PC-9 (cell line): ENCODE measurements at regions not wholly inside any gene's neighbourhood (a gene's known extent, or its start where the extent isn't known, plus 50 kb on each side); places are given as distances from the start of the nearest gene placed in this dataset.
A peak's percentile ranks its signal among the peaks of the same experiment; 100 is the strongest.

Experiments
- BruUV-seq: library from RNA; stranded (reverse); fragments of 400-500 nt; replicated peaks from 2 replicates; lab custom pipeline; 2021; lab: Mats Ljungman, UMichigan
- CTCF ChIA-PET: fragments of 300-600 bp; sonication (Branson Sonifier 250); formaldehyde crosslinking; loops from one replicate; lab custom pipeline; 2022; ENCODE audit warnings: antibody characterized with exemption; lab: Charles Lee
- POLR2A ChIA-PET: fragments of 300-600 bp; sonication (Branson Sonifier 250); formaldehyde crosslinking; loops from one replicate; lab custom pipeline; 2022; ENCODE audit warnings: antibody characterized with exemption; ENCODE audit not compliant: unreplicated experiment; lab: Charles Lee
- DNase-seq, 2 experiments: peaks; one replicate each; pipeline versions ENCODE4 v3.0.0 to v3.0.0-alpha.2; 2015 to 2022; ENCODE audit warnings: mixed read lengths in 1 of 2
- H2AFZ ChIP-seq: fragments of 200-600 bp; sonication (generic); 2 replicates; pipeline ENCODE4 v1.8.1; 2017; ENCODE audit warnings: antibody characterized with exemption
- H3F3A ChIP-seq: fragments of 200-600 bp; sonication (generic); 2 replicates; pipeline ENCODE4 v1.8.1; 2017; ENCODE audit warnings: antibody characterized with exemption, mild to moderate bottlenecking, low read depth; ENCODE audit not compliant: insufficient read depth
- H3K27ac ChIP-seq: fragments of 200-600 bp; sonication (generic); 2 replicates; pipeline ENCODE4 v1.6.1; 2016; ENCODE audit warnings: mixed run types
- H3K27me3 ChIP-seq: fragments of 200-600 bp; sonication (generic); 2 replicates; pipeline ENCODE4 v1.6.1; 2016; ENCODE audit warnings: low read depth, mixed run types; ENCODE audit not compliant: insufficient read depth
- H3K36me3 ChIP-seq: fragments of 200-600 bp; sonication (generic); 2 replicates; pipeline ENCODE4 v1.6.1; 2016; ENCODE audit warnings: low read depth, mixed run types
- H3K4me1 ChIP-seq: fragments of 200-600 bp; sonication (generic); replicated peaks from 2 replicates; pipeline ENCODE4 v1.6.1; 2016; ENCODE audit warnings: mixed run types; ENCODE audit not compliant: insufficient read depth
- H3K4me2 ChIP-seq: fragments of 200-600 bp; sonication (generic); 2 replicates; pipeline ENCODE4 v1.6.1; 2017; ENCODE audit warnings: mixed run types
- H3K4me3 ChIP-seq: fragments of 200-600 bp; sonication (generic); 2 replicates; pipeline ENCODE4 v1.6.1; 2016; ENCODE audit warnings: mixed run types
- H3K79me2 ChIP-seq: fragments of 200-600 bp; sonication (generic); 2 replicates; pipeline ENCODE4 v1.6.1; 2017; ENCODE audit warnings: low read depth, mixed run types
- H3K9me2 ChIP-seq: fragments of 200-600 bp; sonication (generic); 2 replicates; pipeline ENCODE4 v1.8.1; 2017; ENCODE audit warnings: mild to moderate bottlenecking; ENCODE audit not compliant: insufficient read depth
- H3K9me3 ChIP-seq: fragments of 200-600 bp; sonication (generic); 2 replicates; pipeline ENCODE4 v1.8.1; 2016; ENCODE audit warnings: low read depth; ENCODE audit not compliant: insufficient read depth
- H4K20me1 ChIP-seq: fragments of 200-600 bp; sonication (generic); 2 replicates; pipeline ENCODE4 v1.8.1; 2017; ENCODE audit not compliant: insufficient read depth
- CTCF ChIP-seq: fragments of 200-600 bp; sonication (generic); conservative IDR thresholded peaks from 2 replicates; pipeline ENCODE4 v1.6.1; 2017; ENCODE audit warnings: mixed run types, antibody characterized with exemption, mild to moderate bottlenecking, moderate library complexity
- EZH2 ChIP-seq: fragments of 200-600 bp; sonication (generic); IDR thresholded peaks from 2 replicates; pipeline ENCODE4 v1.8.0; 2017; ENCODE audit warnings: antibody characterized with exemption, low read depth
- intact Hi-C: fragments of 100-400 bp; cut with micrococcal nuclease; formaldehyde crosslinking; loops from one replicate; pipeline ENCODE4 v1.10.0; 2022; ENCODE audit not compliant: unreplicated experiment

- H2AFZ ChIP-seq: no peak overlapping the region
- no peak overlapping the region for H3K27ac ChIP-seq
- H3K79me2 ChIP-seq: no peaks in the 10 kb centered on the region
- DNase-seq: no peak
- TF ChIP-seq EZH2 (no peak), CTCF (no peak)
- H3K9me3 ChIP-seq: no peaks in the 10 kb centered on the region
- no peaks in the 10 kb centered on the region for H3K27me3 ChIP-seq
- H3K4me3 ChIP-seq: no peak overlapping the region
- intact Hi-C loops: no loop called here
- CTCF ChIA-PET: no interaction called here
- H3K9me2 ChIP-seq: no peaks in the 10 kb centered on the region
- H3K4me1 ChIP-seq: peaks cover 13% of the 10 kb centered on the region
- no peaks in the 10 kb centered on the region for H3K36me3 ChIP-seq
- H3F3A ChIP-seq: no peaks in the 10 kb centered on the region
- no peak overlapping the region for H3K4me2 ChIP-seq
- no peaks in the 10 kb centered on the region for H4K20me1 ChIP-seq
- BruUV-seq: no TSS peak
- POLR2A ChIA-PET: no interaction called here
These were observed 113.7 kb upstream of the NAV2 start for GRCh38 chr11:19598876-19599486.

- intact Hi-C loops: no loop called here
- no peaks in the 10 kb centered on the region for H3K27me3 ChIP-seq
- H3K4me1 ChIP-seq: peaks cover 13% of the 10 kb centered on the region
- H3K4me3 ChIP-seq: no peak overlapping the region
- H4K20me1 ChIP-seq: no peaks in the 10 kb centered on the region
- ChIA-PET POLR2A (no interaction called here), CTCF (no interaction called here)
- no peaks in the 10 kb centered on the region for H3F3A ChIP-seq
- H2AFZ ChIP-seq: no peak overlapping the region
- no peaks in the 10 kb centered on the region for H3K79me2 ChIP-seq
- H3K9me3 ChIP-seq: no peaks in the 10 kb centered on the region
- no peak for TF ChIP-seq CTCF
- TF ChIP-seq EZH2: no peak
- H3K4me2 ChIP-seq: no peak overlapping the region
- no peaks in the 10 kb centered on the region for H3K36me3 ChIP-seq
- no peaks in the 10 kb centered on the region for H3K9me2 ChIP-seq
- DNase-seq: no peak
- BruUV-seq: no TSS peak
- no peak overlapping the region for H3K27ac ChIP-seq
These were observed 114.2 kb upstream of the NAV2 start for GRCh38 chr11:19598456-19598855.

- intact Hi-C loops: no loop called here
- Histone ChIP-seq H3K9me2 (no peaks in the 10 kb centered on the region), H3K79me2 (no peaks in the 10 kb centered on the region), H3K9me3 (no peaks in the 10 kb centered on the region), H3K27me3 (no peaks in the 10 kb centered on the region), H3F3A (no peaks in the 10 kb centered on the region), H4K20me1 (no peaks in the 10 kb centered on the region), H3K36me3 (no peaks in the 10 kb centered on the region), H3K4me3 (no peak overlapping the region), H3K27ac (no peak overlapping the region), H3K4me1 (peaks cover 15% of the 10 kb centered on the region), H3K4me2 (no peak overlapping the region), H2AFZ (no peak overlapping the region)
- peak in 1 of 2 experiments; percentile 34 for DNase-seq
- ChIA-PET CTCF (interaction anchor here (0.6 kb wide), 1 partner anchor 328 kb away, joined by 7 read pairs; no protein-coding TSS in a partner anchor), POLR2A (interaction anchor here (0.5 kb wide), 2 partner anchors 26 to 774 kb away, joined by 3 to 12 read pairs; no protein-coding TSS in a partner anchor)
- TF ChIP-seq EZH2 (no peak), CTCF (no peak)
- BruUV-seq: no TSS peak
These were observed 114.8 kb upstream of the NAV2 start for GRCh38 chr11:19597876-19598275.
